ENCODE measurements at regions not wholly inside any gene's neighbourhood (a gene's known extent, or its start where the extent isn't known, plus 50 kb on each side); places are given as distances from the start of the nearest gene placed in this dataset.

- no peak for TF ChIP-seq PPARA (CRISPR knock-in tag; IDR thresholded peaks at IDR 0.05; ENCODE audit: borderline replicate concordance)
- TF ChIP-seq BACH2 (CRISPR knock-in tag; IDR thresholded peaks at IDR 0.05; ENCODE audit: borderline replicate concordance): no peak
- TF ChIP-seq CSDC2 (CRISPR knock-in tag; IDR thresholded peaks at IDR 0.05): no peak
- no peak for TF ChIP-seq ISL1 (CRISPR knock-in tag; IDR thresholded peaks at IDR 0.05)
- TF ChIP-seq, protein P1, sequence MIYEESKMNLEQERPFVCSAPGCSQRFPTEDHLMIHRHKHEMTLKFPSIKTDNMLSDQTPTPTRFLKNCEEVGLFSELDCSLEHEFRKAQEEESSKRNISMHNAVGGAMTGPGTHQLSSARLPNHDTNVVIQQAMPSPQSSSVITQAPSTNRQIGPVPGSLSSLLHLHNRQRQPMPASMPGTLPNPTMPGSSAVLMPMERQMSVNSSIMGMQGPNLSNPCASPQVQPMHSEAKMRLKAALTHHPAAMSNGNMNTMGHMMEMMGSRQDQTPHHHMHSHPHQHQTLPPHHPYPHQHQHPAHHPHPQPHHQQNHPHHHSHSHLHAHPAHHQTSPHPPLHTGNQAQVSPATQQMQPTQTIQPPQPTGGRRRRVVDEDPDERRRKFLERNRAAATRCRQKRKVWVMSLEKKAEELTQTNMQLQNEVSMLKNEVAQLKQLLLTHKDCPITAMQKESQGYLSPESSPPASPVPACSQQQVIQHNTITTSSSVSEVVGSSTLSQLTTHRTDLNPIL (CRISPR knock-in tag; IDR thresholded peaks at IDR 0.05; ENCODE audit: low read depth): no peak
- TF ChIP-seq ZNF565 (CRISPR knock-in tag; conservative IDR thresholded peaks at IDR 0.05; ENCODE audit: low read depth): no peak
- no peak for TF ChIP-seq ZNF8 (CRISPR knock-in tag; IDR thresholded peaks at IDR 0.05)
- TF ChIP-seq ZC3H10 (CRISPR knock-in tag; IDR thresholded peaks at IDR 0.05): no peak
- no peak for TF ChIP-seq ZFP30 (CRISPR knock-in tag; IDR thresholded peaks at IDR 0.05)
- TF ChIP-seq ARNTL (CRISPR knock-in tag; IDR thresholded peaks at IDR 0.05; ENCODE audit: borderline replicate concordance, low read depth): no peak
- no peak for TF ChIP-seq GLIS3 (CRISPR knock-in tag; IDR thresholded peaks at IDR 0.05)
- TF ChIP-seq, protein P2, sequence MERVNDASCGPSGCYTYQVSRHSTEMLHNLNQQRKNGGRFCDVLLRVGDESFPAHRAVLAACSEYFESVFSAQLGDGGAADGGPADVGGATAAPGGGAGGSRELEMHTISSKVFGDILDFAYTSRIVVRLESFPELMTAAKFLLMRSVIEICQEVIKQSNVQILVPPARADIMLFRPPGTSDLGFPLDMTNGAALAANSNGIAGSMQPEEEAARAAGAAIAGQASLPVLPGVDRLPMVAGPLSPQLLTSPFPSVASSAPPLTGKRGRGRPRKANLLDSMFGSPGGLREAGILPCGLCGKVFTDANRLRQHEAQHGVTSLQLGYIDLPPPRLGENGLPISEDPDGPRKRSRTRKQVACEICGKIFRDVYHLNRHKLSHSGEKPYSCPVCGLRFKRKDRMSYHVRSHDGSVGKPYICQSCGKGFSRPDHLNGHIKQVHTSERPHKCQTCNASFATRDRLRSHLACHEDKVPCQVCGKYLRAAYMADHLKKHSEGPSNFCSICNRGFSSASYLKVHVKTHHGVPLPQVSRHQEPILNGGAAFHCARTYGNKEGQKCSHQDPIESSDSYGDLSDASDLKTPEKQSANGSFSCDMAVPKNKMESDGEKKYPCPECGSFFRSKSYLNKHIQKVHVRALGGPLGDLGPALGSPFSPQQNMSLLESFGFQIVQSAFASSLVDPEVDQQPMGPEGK (CRISPR knock-in tag; IDR thresholded peaks at IDR 0.05; ENCODE audit: borderline replicate concordance): no peak
- no peak for TF ChIP-seq TCF4 (CRISPR knock-in tag; IDR thresholded peaks at IDR 0.05; ENCODE audit: borderline replicate concordance)
- TF ChIP-seq ESRRG (CRISPR knock-in tag; IDR thresholded peaks at IDR 0.05): no peak
- no peak for TF ChIP-seq POU6F1 (CRISPR knock-in tag; IDR thresholded peaks at IDR 0.05; ENCODE audit: borderline replicate concordance, low read depth)
- TF ChIP-seq OSR1 (CRISPR knock-in tag; IDR thresholded peaks at IDR 0.05): no peak
- no peak for ATAC-seq
Observed at GRCh38 chr3:173249457-173249856, 108.4 kb upstream of the SPATA16 start.

- TF ChIP-seq ARNTL (CRISPR knock-in tag; IDR thresholded peaks at IDR 0.05; ENCODE audit: borderline replicate concordance, low read depth) (no peak), OSR1 (CRISPR knock-in tag; IDR thresholded peaks at IDR 0.05) (no peak), RARB (CRISPR knock-in tag; IDR thresholded peaks at IDR 0.05) (no peak), CSRNP3 (CRISPR knock-in tag; IDR thresholded peaks at IDR 0.05) (no peak)
- ATAC-seq: no peak
Observed at GRCh38 chr3:173241727-173242126, 100.7 kb upstream of the SPATA16 start.

- no peak for TF ChIP-seq CSRNP3 (CRISPR knock-in tag; IDR thresholded peaks at IDR 0.05)
- no peak for TF ChIP-seq GLIS3 (CRISPR knock-in tag; IDR thresholded peaks at IDR 0.05)
- TF ChIP-seq, protein P1 (CRISPR knock-in tag; IDR thresholded peaks at IDR 0.05; ENCODE audit: low read depth): no peak
- no peak for TF ChIP-seq CSDC2 (CRISPR knock-in tag; IDR thresholded peaks at IDR 0.05)
- no peak for TF ChIP-seq RARB (CRISPR knock-in tag; IDR thresholded peaks at IDR 0.05)
- TF ChIP-seq TCF4 (CRISPR knock-in tag; IDR thresholded peaks at IDR 0.05; ENCODE audit: borderline replicate concordance): no peak
- no peak for TF ChIP-seq ZNF8 (CRISPR knock-in tag; IDR thresholded peaks at IDR 0.05)
- TF ChIP-seq TSHZ2 (CRISPR knock-in tag; IDR thresholded peaks at IDR 0.05): no peak
- no peak for TF ChIP-seq ZFP30 (CRISPR knock-in tag; IDR thresholded peaks at IDR 0.05)
- TF ChIP-seq POU6F1 (CRISPR knock-in tag; IDR thresholded peaks at IDR 0.05; ENCODE audit: borderline replicate concordance, low read depth): no peak
- TF ChIP-seq SNAI2 (CRISPR knock-in tag; IDR thresholded peaks at IDR 0.05): no peak
- TF ChIP-seq, protein P2 (CRISPR knock-in tag; IDR thresholded peaks at IDR 0.05; ENCODE audit: borderline replicate concordance): no peak
- TF ChIP-seq PPARA (CRISPR knock-in tag; IDR thresholded peaks at IDR 0.05; ENCODE audit: borderline replicate concordance): no peak
- no peak for TF ChIP-seq ZC3H10 (CRISPR knock-in tag; IDR thresholded peaks at IDR 0.05)
Observed at GRCh38 chr3:173238091-173238490, 97.1 kb upstream of the SPATA16 start.

More at GRCh38 chr3:173238091-173238490, 97.1 kb upstream of the SPATA16 start:
- ATAC-seq: no peak
